Choroid plexus epithelial cell (primary cell): ENCODE measurements at regions not wholly inside any gene's neighbourhood (a gene's known extent, or its start where the extent isn't known, plus 50 kb on each side); places are given as distances from the start of the nearest gene placed in this dataset.
"Not testable (repeated sequence)": the region's sequence is repeated elsewhere in the genome, so short reads cannot be mapped to it uniquely, and the experiment has no call there.

Source experiments
- DNase-seq: peaks from one replicate; pipeline ENCODE4 v3.0.0-alpha.2; 2010; ENCODE audit warnings: low read depth
- H3K4me3 ChIP-seq: 2 replicates; pipeline ENCODE4 v1.5.1; 2011; ENCODE audit warnings: low read depth, mild to moderate bottlenecking, control low read depth, low read length, moderate library complexity
- CTCF ChIP-seq: conservative IDR thresholded peaks from 2 replicates; pipeline ENCODE4 v1.5.1; 2011; ENCODE audit warnings: low read depth, mild to moderate bottlenecking, control low read depth, inconsistent platforms, low read length, moderate library complexity

DNA sequence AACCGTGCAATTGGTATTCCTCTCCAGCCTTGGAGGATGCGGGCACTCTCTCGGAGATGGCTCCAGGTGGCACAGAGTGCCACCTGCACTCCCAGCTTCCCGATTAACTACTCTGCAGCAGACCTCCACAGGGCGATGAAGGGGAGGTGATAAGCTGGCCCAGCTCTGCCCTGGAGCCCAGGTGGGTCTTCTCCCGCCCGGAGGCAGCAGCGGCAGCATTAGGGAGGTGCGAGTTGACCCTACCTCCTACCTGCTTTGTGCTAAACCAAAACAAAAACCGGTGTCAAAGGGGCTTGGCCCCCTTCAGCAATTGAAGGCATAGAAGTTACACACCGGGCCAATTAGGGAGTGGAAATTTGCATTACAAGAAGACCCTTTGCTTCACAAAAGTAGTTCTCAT lies 137.4 kb upstream of the MAMLD1 start:
- TF ChIP-seq CTCF, result no peak
- no peak for DNase-seq
- no peak overlapping the region for H3K4me3 ChIP-seq

DNA sequence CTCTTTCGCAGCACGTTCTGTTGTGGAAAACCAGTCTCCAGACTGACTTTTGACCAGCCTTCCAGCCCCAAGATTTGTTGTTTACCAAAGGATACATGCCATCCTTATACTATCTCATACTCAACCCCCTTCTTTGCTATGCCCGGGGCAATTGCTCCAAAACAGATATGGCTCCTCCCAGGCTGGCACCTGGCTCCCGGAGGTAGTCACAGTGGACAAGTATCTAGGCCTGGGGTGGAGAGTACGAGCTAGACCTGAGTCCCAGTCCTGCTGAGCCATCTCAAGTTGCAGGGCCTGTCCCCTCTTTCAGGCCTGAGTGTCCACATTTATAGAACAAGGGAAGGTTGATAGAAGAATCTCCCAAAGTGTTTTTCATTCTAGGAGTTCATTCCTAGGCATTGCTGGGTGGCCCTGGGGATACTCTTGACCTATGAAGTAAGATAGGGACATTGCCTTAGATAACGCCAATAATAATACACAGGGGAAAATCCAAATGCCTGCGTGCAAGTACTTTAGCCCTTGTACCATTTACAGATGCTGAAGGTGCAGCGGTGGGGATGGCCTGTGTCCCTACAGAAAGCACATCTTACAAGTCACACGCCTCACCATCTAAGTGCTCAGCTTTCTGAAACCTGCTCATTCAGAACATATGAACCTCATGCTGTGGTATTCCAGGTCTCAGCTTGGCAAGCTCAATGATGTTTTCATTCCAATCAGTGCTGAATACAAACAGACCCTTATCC lies 136.7 kb upstream of the MAMLD1 start:
- DNase-seq, result no peak
- no peak for TF ChIP-seq CTCF
- H3K4me3 ChIP-seq, result no peak overlapping the region

DNA sequence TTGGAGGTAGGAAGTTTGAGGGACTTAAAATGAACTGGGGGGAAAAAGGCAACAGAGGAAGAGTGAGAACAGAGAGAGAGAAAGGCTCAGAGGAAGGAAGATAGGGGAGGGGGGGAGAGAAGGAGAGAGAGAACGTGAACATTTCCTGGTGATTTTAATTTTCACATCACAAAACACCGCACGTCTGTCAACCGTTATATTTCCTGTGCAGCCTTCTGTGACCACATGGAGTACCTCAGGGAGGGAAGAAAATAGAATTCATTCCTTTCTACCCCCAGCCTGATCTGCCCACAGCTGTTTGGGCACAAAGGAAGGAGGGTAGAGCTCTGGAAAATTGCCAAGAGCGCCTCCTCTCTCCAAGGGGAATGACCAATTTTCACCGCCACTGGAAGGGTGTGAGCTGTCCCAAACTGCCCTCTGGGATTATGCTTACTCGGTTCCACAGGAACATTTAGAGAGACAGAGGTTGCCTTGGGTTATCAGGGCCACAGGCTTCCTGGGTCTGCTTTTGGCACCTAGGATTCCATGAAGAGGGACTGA lies 135.7 kb upstream of the MAMLD1 start:
- no peak for TF ChIP-seq CTCF
- no peak for DNase-seq
- no peak overlapping the region for H3K4me3 ChIP-seq

GRCh38 chrX:150227873-150228410 lies 135.2 kb upstream of the MAMLD1 start:
- no peak for DNase-seq
- TF ChIP-seq CTCF, result no peak
- H3K4me3 ChIP-seq, result no peak overlapping the region

GRCh38 chrX:150228431-150228830 lies 134.7 kb upstream of the MAMLD1 start:
- no peak for DNase-seq
- no peak overlapping the region for H3K4me3 ChIP-seq
- no peak for TF ChIP-seq CTCF

GRCh38 chrX:150229030-150229429 lies 134.1 kb upstream of the MAMLD1 start:
- no peak for DNase-seq
- no peak for TF ChIP-seq CTCF
- H3K4me3 ChIP-seq, result no peak overlapping the region

DNA sequence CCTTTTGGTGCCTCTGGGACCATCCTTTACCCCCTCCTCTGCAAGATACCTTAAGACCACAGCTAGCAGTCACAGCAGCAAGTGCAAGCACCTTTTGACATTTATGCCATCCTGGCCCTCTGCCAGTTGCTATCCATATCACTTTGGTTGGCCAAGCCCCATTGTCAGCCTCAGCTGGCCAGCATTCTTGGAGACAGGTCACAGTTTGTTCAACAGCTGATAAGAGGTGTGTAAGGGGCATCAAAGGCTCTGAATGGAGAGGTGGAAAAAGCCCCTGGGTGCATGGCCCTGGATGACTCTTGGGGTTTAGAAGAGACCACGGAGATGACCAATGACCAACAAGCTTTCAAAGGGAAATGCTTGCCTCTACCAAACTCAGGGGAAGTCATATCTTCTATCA lies 133.6 kb upstream of the MAMLD1 start:
- no peak for TF ChIP-seq CTCF
- no peak for DNase-seq
- no peak overlapping the region for H3K4me3 ChIP-seq

- not testable (repeated sequence) for H3K4me3 ChIP-seq, DNase-seq
These were observed 132.2 kb upstream of the MAMLD1 start for GRCh38 chrX:150230952-150231351.

GRCh38 chrX:150231368-150231767 lies 131.7 kb upstream of the MAMLD1 start:
- DNase-seq, result not testable (repeated sequence)

DNA sequence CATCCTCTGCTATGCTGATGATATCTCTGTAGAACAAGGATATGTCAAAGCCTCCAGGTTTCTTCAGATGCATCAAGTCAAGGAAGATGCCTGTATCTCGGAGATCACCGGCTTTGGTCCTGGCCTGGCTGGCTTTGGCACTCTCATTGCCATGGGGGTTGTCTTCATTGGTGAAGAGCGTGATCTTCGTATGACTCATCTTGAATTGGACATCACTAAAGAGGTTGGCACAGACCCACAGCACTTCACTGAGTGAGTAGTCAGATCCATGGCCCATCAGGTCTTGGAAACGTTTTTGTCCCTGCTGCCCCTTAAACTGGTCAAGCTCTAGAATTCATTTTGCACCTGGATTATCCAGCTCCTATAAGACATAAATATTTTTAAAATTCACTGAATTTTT lies 130.9 kb upstream of the MAMLD1 start:
- H3K4me3 ChIP-seq, DNase-seq: not testable (repeated sequence)

More at GRCh38 chrX:150231368-150231767, 131.7 kb upstream of the MAMLD1 start:
- H3K4me3 ChIP-seq, result not testable (repeated sequence)
